Endothelial cell of umbilical vein (primary cell): ENCODE measurements at regions not wholly inside any gene's neighbourhood (a gene's known extent, or its start where the extent isn't known, plus 50 kb on each side); places are given as distances from the start of the nearest gene placed in this dataset.

ENCODE experiments used
- BruUV-seq: library from RNA; stranded (reverse); fragments of 400-500 nt; replicated peaks from 2 replicates; lab custom pipeline; 2021; lab: Mats Ljungman, UMichigan
- CTCF ChIA-PET: fragments of 300-600, 350-600 bp; sonication (Branson Sonifier 250); formaldehyde crosslinking; loops from one replicate; lab custom pipeline; 2021; ENCODE audit warnings: antibody characterized with exemption, inconsistent platforms; lab: Charles Lee
- POLR2A ChIA-PET: fragments of 300-600, 350-600 bp; sonication (Branson Sonifier 250); formaldehyde crosslinking; loops from one replicate; lab custom pipeline; 2021; ENCODE audit warnings: antibody characterized with exemption, inconsistent platforms; lab: Charles Lee
- DNase-seq: peaks from one replicate; pipeline ENCODE4 v3.0.0-alpha.2; 2011; ENCODE audit warnings: low read depth, low spot score
- FAIRE-seq: peaks from 2 replicates; lab custom pipeline; 2011; peaks lifted over from hg19 to GRCh38; lab: Jason Lieb, UNC
- H2AFZ ChIP-seq: 2 replicates; pipeline ENCODE4 v1.6.0; 2012; ENCODE audit warnings: low read depth, low read length, control low read depth, inconsistent platforms
- H3K27ac ChIP-seq: 2 replicates; pipeline ENCODE4 v1.5.1; 2011; ENCODE audit warnings: low read depth, mild to moderate bottlenecking, control low read depth, low read length, moderate library complexity; ENCODE audit not compliant: insufficient read depth
- H3K27me3 ChIP-seq, 2 experiments: 2 replicates each; pipeline versions ENCODE4 v1.6.0 to v1.6.1; 2011; ENCODE audit warnings: low read length in 2 of 2, mixed read lengths in 1 of 2; ENCODE audit not compliant: control insufficient read depth in 2 of 2, insufficient read depth in 2 of 2
- H3K36me3 ChIP-seq, 2 experiments: 2 replicates in 1 of 2; 3 replicates in 1 of 2; pipeline ENCODE4 v1.5.1; 2011; ENCODE audit warnings: low read length in 2 of 2, mild to moderate bottlenecking in 1 of 2, moderate library complexity in 1 of 2; ENCODE audit not compliant: control insufficient read depth in 2 of 2, insufficient read depth in 2 of 2; ENCODE audit errors: extremely low read depth in 1 of 2
- H3K4me1 ChIP-seq: 3 replicates; pipeline ENCODE4 v1.5.1; 2011; ENCODE audit warnings: mild to moderate bottlenecking, low read length; ENCODE audit not compliant: control insufficient read depth, insufficient read depth; ENCODE audit errors: extremely low read depth
- H3K4me2 ChIP-seq: 2 replicates; pipeline ENCODE4 v1.6.1; 2011; ENCODE audit warnings: low read length, control low read depth, mixed read lengths; ENCODE audit not compliant: insufficient read depth
- H3K4me3 ChIP-seq, 3 experiments: fragments of 200-600 bp in 1 of 3; sonication (generic), shearing (Covaris generic) in 1 of 3; replicated peaks in 1 of 3; 2 replicates each; pipeline ENCODE4 v1.5.1; 2011 to 2016; ENCODE audit warnings: control low read depth in 3 of 3, low read length in 3 of 3, mild to moderate bottlenecking in 2 of 3, inconsistent platforms in 1 of 3, low read depth in 1 of 3, moderate library complexity in 1 of 3; ENCODE audit not compliant: insufficient read depth in 1 of 3
- H3K79me2 ChIP-seq: 2 replicates; pipeline ENCODE4 v1.6.0; 2012; ENCODE audit warnings: low read length, inconsistent platforms; ENCODE audit not compliant: control insufficient read depth, insufficient read depth
- H3K9ac ChIP-seq: replicated peaks from 2 replicates; pipeline ENCODE3; 2011; ENCODE audit warnings: low read length, control low read depth; ENCODE audit not compliant: insufficient read depth; ENCODE audit errors: extremely low read depth
- H3K9me1 ChIP-seq: replicated peaks from 3 replicates; pipeline ENCODE4 v1.6.0; 2011; ENCODE audit warnings: mild to moderate bottlenecking, low read length; ENCODE audit not compliant: control insufficient read depth, insufficient read depth; ENCODE audit errors: extremely low read depth
- H3K9me3 ChIP-seq: replicated peaks from 2 replicates; pipeline ENCODE4 v1.5.1; 2012; ENCODE audit warnings: low read length, inconsistent platforms; ENCODE audit not compliant: control insufficient read depth, insufficient read depth
- H4K20me1 ChIP-seq: replicated peaks from 2 replicates; pipeline ENCODE3; 2011; ENCODE audit warnings: mild to moderate bottlenecking, low read length; ENCODE audit not compliant: control insufficient read depth, insufficient read depth; ENCODE audit errors: extremely low read depth
- EZH2 ChIP-seq: IDR thresholded peaks from 2 replicates; pipeline ENCODE4 v1.6.1; 2012; ENCODE audit warnings: borderline replicate concordance, low read depth, mild to moderate bottlenecking, moderate library complexity, low read length, inconsistent platforms; ENCODE audit not compliant: severe bottlenecking
- FOS ChIP-seq: IDR thresholded peaks from 2 replicates; pipeline ENCODE4 v1.6.1; 2011; ENCODE audit warnings: mild to moderate bottlenecking, low read length, moderate library complexity, borderline replicate concordance; ENCODE audit not compliant: insufficient read depth
- GATA2 ChIP-seq: IDR thresholded peaks from 2 replicates; pipeline ENCODE4 v1.7.0; 2011; ENCODE audit warnings: low read depth, mild to moderate bottlenecking, moderate library complexity, mixed read lengths, low read length; ENCODE audit not compliant: insufficient read length, insufficient read depth
- JUN ChIP-seq: IDR thresholded peaks from 2 replicates; pipeline ENCODE4 v1.6.1; 2011; ENCODE audit warnings: borderline replicate concordance, low read depth; ENCODE audit not compliant: insufficient read length, insufficient read depth
- MYC ChIP-seq: IDR thresholded peaks from one replicate; pipeline ENCODE4 v1.6.1; 2011; ENCODE audit warnings: mild to moderate bottlenecking, low read depth, low read length
- POLR2A ChIP-seq: IDR thresholded peaks from 2 replicates; pipeline ENCODE4 v1.6.1; 2012; ENCODE audit warnings: low read depth, mild to moderate bottlenecking, control low read depth, low read length
- POLR2AphosphoS5 ChIP-seq: IDR thresholded peaks from 2 replicates; pipeline ENCODE4 v1.6.1; 2012; ENCODE audit warnings: low read depth, mild to moderate bottlenecking, control low read depth, low read length, moderate library complexity; ENCODE audit not compliant: insufficient read depth
- dilution Hi-C: fragments of 300-500 bp; cut with MboI; formaldehyde crosslinking; loops from one replicate; pipeline ENCODE4 v1.15.0; 2019; ENCODE audit warnings: low sequenced_read_pairs; ENCODE audit not compliant: extremely low pct_ligation_motif_present
- intact Hi-C: fragments of 100-400 bp; cut with micrococcal nuclease; formaldehyde crosslinking; loops from one replicate; pipeline ENCODE4 v1.10.0; 2022
- TF ChIP-seq, protein P1 (sequence below), 2 donors: IDR thresholded peaks; 1 replicate in 1 of 2; 2 replicates in 1 of 2; pipeline ENCODE4 v1.5.1; 2011; ENCODE audit warnings: low read length in 2 of 2, mild to moderate bottlenecking in 2 of 2, moderate library complexity in 2 of 2, control low read depth in 1 of 2, inconsistent platforms in 1 of 2, low read depth in 1 of 2; ENCODE audit not compliant: insufficient read depth in 1 of 2; ENCODE audit errors: extremely low read depth in 1 of 2
- TF ChIP-seq, protein P2 (sequence below): IDR thresholded peaks from 2 replicates; pipeline ENCODE4 v1.6.1; 2011; ENCODE audit not compliant: insufficient read depth, insufficient read length

DNA sequence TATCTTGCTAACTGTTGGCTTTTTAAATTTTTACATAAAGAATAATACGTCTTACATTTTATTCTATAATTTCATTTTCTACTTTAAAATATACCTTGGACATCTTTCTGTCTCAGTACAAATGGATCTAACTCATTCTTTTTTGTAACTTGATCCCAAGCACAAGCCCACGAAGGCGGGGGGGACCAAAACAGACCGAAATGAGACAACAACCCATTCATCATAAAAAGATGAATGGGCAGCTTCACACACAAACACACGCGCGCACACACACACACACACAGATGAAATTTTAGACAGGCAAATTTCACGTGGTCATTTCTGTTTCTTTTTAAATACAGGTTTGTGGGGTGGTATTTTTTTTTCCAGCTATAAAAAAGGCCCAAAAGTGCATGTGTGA lies 271.3 kb upstream of the TOPAZ1 start:
- no peaks in the 10 kb centered on the region for H3K79me2 ChIP-seq
- peaks cover 0 to 5% of the 10 kb centered on the region in 2 experiments for H3K27me3 ChIP-seq
- no peaks in the 10 kb centered on the region for H4K20me1 ChIP-seq
- ChIA-PET CTCF (no interaction called here), POLR2A (no interaction called here)
- BruUV-seq = no TSS peak
- no peaks in the 10 kb centered on the region for H3K36me3 ChIP-seq
- FAIRE-seq = no peak
- no peaks in the 10 kb centered on the region for H3K4me1 ChIP-seq
- H2AFZ ChIP-seq = no peak overlapping the region
- TF ChIP-seq FOS (no peak), JUN (no peak), POLR2AphosphoS5 (no peak), EZH2 (no peak), POLR2A (no peak)
- TF ChIP-seq, protein P1, sequence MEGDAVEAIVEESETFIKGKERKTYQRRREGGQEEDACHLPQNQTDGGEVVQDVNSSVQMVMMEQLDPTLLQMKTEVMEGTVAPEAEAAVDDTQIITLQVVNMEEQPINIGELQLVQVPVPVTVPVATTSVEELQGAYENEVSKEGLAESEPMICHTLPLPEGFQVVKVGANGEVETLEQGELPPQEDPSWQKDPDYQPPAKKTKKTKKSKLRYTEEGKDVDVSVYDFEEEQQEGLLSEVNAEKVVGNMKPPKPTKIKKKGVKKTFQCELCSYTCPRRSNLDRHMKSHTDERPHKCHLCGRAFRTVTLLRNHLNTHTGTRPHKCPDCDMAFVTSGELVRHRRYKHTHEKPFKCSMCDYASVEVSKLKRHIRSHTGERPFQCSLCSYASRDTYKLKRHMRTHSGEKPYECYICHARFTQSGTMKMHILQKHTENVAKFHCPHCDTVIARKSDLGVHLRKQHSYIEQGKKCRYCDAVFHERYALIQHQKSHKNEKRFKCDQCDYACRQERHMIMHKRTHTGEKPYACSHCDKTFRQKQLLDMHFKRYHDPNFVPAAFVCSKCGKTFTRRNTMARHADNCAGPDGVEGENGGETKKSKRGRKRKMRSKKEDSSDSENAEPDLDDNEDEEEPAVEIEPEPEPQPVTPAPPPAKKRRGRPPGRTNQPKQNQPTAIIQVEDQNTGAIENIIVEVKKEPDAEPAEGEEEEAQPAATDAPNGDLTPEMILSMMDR (IDR thresholded peaks at IDR 0.05; ENCODE audit: extremely low read depth in 1 of 2, insufficient read depth in 1 of 2, low read depth in 1 of 2, low read length in 2 of 2) = no peak
- no peak for DNase-seq
- no peak overlapping the region for H3K4me2 ChIP-seq
- H3K9me3 ChIP-seq = no peaks in the 10 kb centered on the region
- intact Hi-C loops (no loop called here), dilution Hi-C loops (no loop called here)
- no peak overlapping the region for H3K9ac ChIP-seq
- H3K4me3 ChIP-seq = no peak overlapping the region
- no peak overlapping the region for H3K27ac ChIP-seq
- no peaks in the 10 kb centered on the region for H3K9me1 ChIP-seq

DNA sequence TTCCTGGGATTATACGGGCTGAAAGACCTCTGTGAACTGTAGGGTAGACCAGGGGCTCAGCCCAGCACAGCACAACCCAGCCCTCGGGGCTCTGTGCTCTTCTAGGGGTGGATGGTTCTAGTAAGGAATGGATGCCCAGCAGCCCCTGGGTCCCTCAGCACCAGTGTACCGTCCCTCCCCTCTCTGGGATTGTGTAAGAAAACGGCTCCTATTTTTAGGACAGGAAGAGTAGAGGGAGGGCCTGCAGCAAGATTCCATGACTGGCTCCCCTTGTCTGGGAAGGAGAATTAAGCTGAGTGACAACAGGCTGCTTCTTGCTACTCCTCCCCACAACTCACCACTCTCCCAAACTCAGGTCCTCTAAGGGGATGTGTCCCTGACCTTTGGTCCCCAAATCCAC lies 270.8 kb upstream of the TOPAZ1 start:
- TF ChIP-seq, protein P1 (IDR thresholded peaks at IDR 0.05; ENCODE audit: extremely low read depth in 1 of 2, insufficient read depth in 1 of 2, low read depth in 1 of 2, low read length in 2 of 2) = no peak
- TF ChIP-seq JUN (no peak), POLR2A (no peak), EZH2 (no peak), MYC (no peak), GATA2 (no peak), FOS (no peak), POLR2AphosphoS5 (no peak)
- TF ChIP-seq, protein P2, sequence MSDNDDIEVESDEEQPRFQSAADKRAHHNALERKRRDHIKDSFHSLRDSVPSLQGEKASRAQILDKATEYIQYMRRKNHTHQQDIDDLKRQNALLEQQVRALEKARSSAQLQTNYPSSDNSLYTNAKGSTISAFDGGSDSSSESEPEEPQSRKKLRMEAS = no peak

More for the DNA sequence above, 270.8 kb upstream of the TOPAZ1 start:
- no peaks in the 10 kb centered on the region for H3K9me3 ChIP-seq
- no peak for FAIRE-seq
- no peaks in the 10 kb centered on the region for H4K20me1 ChIP-seq
- dilution Hi-C loops = no loop called here
- CTCF ChIA-PET = no interaction called here
- H2AFZ ChIP-seq = no peak overlapping the region
- no peak overlapping the region for H3K9ac ChIP-seq
- intact Hi-C loops = no loop called here
- H3K9me1 ChIP-seq = no peaks in the 10 kb centered on the region
- no peaks in the 10 kb centered on the region for H3K79me2 ChIP-seq
- no peaks in the 10 kb centered on the region for H3K4me1 ChIP-seq
- H3K4me3 ChIP-seq = no peak overlapping the region
- DNase-seq = no peak
- no TSS peak for BruUV-seq
- no peak overlapping the region for H3K4me2 ChIP-seq
- no peaks in the 10 kb centered on the region for H3K36me3 ChIP-seq
- H3K27ac ChIP-seq = no peak overlapping the region
- POLR2A ChIA-PET = no interaction called here
- H3K27me3 ChIP-seq = peaks cover 0 to 5% of the 10 kb centered on the region in 2 experiments
